Astrocyte (in vitro differentiated cells and primary cell): ENCODE measurements at regions not wholly inside any gene's neighbourhood (a gene's known extent, or its start where the extent isn't known, plus 50 kb on each side); places are given as distances from the start of the nearest gene placed in this dataset.

Experiments
- EZH2 ChIP-seq: IDR thresholded peaks from 2 replicates; pipeline ENCODE4 v1.6.1; 2012; ENCODE audit warnings: mild to moderate bottlenecking, low read length, inconsistent platforms; ENCODE audit not compliant: insufficient read depth
- TF ChIP-seq, protein P1 (sequence below): IDR thresholded peaks from 2 replicates; pipeline ENCODE4 v1.5.1; 2011; ENCODE audit warnings: low read depth, mild to moderate bottlenecking, inconsistent platforms, low read length, moderate library complexity; ENCODE audit not compliant: insufficient read depth

DNA sequence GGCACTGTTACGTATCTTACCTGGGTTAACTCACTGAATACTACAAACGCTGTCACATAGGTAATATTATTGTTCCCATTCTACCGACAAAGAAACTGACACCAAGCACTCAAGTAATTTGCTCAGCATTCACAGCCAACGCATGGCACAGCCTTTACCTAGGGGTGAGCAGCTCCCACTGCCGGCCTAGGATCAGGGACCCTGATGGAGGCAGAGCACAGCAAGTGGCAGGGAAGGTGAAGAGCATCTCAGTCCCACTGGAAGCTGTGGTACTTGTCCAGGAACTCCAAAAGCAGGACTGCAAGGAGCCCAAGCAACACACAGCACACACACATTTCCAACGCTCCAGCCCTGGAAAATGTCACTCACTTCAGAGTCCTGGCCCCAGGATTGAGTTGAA, 111.8 kb upstream of the CDKN3 start:
- TF ChIP-seq, protein P1, sequence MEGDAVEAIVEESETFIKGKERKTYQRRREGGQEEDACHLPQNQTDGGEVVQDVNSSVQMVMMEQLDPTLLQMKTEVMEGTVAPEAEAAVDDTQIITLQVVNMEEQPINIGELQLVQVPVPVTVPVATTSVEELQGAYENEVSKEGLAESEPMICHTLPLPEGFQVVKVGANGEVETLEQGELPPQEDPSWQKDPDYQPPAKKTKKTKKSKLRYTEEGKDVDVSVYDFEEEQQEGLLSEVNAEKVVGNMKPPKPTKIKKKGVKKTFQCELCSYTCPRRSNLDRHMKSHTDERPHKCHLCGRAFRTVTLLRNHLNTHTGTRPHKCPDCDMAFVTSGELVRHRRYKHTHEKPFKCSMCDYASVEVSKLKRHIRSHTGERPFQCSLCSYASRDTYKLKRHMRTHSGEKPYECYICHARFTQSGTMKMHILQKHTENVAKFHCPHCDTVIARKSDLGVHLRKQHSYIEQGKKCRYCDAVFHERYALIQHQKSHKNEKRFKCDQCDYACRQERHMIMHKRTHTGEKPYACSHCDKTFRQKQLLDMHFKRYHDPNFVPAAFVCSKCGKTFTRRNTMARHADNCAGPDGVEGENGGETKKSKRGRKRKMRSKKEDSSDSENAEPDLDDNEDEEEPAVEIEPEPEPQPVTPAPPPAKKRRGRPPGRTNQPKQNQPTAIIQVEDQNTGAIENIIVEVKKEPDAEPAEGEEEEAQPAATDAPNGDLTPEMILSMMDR: no peak
- no peak for TF ChIP-seq EZH2
